NCI-H2081 (cell line): ENCODE measurements at regions not wholly inside any gene's neighbourhood (a gene's known extent, or its start where the extent isn't known, plus 50 kb on each side); places are given as distances from the start of the nearest gene placed in this dataset.

ENCODE experiments used
- DNase-seq, 2 experiments: peaks; one replicate each; lab custom pipeline; 2025; lab: John Stamatoyannopoulos, UW

DNA sequence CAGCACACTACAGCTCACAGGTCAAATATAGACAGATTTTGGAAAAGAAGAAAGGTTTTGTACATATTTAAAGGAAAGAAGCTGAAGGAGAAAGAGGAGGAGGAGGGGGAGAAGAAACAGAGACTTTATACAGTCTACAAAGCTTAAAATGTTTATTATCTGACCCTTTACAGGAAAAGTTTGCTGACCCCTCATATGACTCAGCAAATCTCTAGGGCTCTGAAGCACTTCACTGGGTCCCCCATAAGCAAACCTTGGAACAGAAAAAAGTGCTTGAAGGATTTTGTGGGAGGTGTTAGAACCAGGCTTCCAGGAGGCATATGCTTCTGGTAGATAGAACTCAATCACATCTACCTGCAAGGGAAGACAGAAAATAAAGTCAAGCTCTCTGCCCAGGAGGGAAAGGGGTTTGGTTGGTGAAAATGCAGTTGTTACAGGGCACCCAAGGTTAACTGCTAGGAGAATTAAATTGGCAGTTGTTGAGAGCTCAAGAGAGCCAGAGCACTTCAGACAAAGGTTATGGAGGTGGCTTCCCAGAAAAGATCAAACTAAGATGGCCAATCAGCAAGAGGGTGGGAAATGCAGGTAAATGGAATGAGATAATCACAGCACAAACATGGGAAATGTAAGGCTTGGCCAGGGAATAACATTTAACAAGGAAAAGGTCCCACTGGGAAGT is 207.4 kb upstream of the SGK1 start:
- DNase-seq, result no peak

DNA sequence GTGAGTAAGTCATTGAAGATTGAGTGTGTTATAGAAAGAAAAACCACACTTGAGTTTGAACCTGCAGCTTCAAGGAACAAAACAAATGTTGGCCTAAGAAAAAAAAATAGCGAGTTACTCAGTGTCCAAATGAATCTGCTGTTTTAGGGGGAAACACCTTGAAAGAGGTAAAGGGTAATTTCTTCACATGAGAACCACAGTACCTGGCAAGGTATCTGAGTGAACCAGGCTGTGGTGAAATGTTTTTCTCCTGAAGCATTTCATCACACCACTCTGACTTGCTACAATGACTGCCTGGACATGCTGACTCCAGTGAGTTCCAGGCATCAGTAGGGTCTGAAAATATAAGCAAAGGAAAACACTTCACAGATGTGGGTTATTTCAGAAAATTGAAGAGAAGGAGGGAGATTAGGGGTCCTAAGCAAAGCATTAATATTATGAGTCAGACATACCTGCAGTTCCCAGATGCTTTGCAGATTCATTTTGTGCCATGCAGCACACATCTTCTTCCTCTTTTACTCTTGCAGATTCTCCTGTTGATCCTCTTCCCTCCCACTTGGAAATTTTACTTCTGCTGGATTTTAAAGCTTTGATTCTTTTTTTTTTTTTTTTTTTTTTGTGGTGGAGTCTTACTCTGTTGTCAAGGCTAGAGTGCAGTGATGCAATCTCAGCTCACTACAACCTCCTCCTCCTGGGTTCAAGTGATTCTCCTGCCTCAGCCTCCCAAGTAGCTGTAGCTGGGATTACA is 206.2 kb upstream of the SGK1 start:
- no peak for DNase-seq

DNA sequence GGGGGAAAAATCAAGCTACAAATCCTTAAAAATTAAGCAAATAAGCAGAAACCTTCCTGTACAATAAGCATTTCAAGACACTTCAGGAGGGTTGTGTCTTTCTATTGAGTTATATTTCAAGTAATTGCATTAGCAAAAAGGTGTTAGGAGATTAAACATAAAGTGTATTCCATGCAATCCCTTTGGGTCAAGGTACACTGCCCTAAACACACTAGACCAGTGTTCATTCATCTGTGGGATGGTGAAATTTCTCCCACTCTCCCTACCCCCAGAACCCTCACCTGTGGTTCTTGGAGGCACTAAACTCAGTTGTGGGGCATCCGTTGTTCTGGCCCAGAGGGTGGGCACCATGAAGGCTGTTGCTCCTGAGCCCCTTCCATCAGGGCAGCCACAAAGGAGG is 205.1 kb upstream of the SGK1 start:
- no peak for DNase-seq

DNA sequence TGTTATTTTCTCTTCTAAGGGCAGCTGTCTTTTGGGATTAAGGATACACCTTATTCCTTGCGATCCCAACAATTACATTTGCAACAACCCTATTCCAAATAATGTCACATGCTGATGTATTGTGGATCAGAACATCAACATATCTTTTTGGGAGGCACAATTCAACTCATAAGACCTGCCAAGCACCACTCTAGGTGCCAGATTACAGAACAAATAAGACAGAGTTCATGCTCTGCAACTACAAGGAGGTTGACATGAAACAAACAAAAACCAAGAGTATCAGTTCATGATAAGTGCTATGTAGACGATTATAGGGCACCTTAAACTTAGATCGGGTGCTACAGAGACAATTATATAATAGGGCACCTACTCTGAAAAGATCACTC is 203.2 kb upstream of the SGK1 start:
- no peak for DNase-seq

DNA sequence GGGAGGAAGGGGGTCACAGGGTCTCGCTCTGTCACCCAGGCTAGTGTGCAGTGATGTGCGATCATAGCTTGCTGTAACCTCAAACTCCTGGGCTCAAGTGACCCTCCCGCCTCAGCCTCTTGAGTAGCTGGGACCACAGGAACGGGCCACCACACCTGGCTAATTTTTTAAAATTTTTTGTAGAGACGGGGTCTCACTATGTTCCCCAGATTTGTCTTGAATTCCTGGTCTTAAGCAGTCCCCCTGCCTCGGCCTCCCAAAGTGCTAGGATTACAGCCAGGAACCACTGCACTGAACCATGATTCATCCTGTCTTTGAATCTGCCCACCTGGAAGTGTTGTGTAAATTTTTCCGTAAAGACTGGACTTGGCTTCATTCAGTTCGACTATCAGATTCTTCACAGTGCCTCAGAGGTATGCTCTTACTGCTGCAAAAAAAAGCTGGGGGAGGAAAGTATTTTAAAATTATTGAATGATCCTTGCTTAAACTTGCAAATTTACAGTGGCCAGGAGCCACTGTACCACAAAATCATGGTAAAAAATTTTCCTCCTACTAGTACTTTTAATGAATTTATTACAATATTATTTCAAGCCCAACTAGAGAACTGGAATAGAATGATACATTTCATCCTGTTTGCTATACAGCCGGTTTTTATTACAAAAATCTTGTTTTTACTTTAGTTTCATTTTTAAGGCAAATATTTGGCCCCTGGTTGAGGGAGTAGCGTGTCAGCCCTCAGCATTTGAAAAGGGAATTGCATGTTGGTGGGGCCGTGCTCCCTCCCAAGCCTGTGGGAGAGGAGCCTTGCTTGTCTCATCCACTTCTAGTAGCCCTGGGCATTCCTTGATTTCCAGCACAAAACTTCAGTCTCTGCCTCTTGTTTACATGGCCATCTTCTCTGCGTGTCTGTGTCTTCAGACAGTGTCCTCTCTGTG is 202.5 kb upstream of the SGK1 start:
- DNase-seq, result no peak

DNA sequence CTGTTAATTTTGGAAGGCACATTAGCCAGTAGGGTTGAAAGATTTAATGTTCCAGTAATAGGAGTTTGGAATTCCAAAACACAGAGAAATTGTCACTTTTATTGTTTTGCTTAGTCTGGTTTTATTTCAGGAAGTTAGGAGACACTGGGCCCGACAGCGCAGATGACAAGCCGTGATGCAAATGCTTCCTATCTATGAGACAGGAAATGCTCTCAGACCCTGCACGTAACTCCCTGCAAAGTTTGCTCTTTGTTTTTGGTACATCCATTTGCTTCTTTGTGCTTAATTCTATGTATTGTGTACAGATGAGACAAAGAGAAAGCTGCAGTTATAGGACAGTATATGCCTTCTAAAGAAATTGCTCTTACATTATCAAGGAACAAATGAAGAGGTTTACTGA is 201.6 kb upstream of the SGK1 start:
- no peak for DNase-seq

DNA sequence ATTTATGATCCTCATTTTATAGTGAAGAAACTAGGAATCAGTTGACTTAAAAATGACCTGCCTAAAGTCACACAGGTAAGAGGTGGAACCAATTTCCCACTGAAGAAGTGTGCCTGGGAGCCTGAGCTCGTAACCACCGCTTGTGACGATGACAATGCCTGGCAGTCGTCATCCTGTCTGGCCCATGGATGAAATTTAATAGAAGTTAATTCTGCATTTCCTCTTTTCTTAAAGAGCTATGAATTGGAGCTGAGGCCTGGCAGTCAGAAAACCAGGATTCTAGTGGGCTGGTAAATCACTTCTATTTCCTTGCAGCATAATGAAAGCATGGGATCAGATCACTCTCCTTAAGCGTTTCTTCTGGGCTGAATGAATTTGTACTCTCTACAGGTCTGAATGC is 200.0 kb upstream of the SGK1 start:
- no peak for DNase-seq

DNA sequence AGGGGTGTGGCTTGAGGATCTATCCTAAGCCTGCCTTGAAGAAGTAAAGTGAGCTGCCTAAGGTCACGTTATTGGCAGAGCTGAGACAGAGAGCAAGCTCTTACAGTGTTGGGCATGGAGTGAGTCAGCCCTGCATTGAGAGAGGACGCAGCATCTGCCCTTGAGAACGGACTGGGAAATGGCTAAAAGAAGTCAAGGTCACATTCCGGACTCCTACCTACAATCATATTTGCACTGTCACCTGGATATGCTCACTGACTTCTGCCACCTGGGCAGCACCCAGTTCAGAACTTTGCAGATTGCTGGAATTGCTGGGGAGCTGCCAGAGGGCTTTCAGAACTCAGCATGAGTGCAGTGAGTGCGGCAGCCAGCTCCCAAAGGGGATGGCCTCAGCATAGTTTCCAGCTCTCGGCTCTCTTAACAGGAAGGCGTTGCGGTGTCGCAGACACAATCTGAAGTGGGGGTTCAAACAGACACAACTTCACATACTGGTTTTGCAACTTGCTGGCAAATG is 199.3 kb upstream of the SGK1 start:
- peak in 1 of 2 experiments; percentile 13 for DNase-seq

DNA sequence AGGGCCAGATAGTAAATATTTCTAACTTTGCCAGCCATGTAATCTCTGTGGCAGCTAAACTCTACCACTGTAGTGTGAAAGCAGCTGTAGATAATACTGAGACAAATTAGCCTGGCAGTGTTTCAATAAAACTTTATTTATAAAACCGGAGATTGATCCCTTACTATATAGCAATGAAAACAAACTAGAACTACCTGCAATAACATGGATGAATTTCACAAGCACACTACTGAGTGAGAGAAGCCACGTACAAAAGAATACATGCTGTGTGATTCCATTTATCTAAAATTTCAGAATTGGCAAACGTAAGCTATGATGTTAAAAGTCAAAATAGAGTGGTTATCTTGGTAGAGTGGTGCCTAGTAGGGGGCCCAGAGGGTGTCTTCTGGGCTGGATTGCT is 198.7 kb upstream of the SGK1 start:
- DNase-seq, result no peak

DNA sequence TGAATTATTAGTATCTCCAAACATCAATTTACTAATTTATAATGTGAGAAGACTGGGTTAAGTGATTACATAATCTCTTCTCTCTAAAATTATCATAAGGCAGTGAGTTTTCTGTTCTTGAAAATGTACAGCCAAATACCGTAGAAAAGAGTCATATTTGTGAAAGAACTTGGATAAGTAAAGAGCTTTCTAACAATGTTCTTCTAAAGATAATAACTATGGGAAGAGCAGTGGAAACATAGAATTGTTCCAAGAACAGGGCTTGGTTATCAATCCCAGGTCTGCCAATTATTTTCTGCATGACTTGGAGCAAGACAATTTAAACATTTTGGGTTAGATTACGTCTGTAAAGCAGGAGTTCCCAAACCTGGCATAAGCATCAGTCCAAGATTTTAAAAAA is 198.1 kb upstream of the SGK1 start:
- DNase-seq, result no peak

DNA sequence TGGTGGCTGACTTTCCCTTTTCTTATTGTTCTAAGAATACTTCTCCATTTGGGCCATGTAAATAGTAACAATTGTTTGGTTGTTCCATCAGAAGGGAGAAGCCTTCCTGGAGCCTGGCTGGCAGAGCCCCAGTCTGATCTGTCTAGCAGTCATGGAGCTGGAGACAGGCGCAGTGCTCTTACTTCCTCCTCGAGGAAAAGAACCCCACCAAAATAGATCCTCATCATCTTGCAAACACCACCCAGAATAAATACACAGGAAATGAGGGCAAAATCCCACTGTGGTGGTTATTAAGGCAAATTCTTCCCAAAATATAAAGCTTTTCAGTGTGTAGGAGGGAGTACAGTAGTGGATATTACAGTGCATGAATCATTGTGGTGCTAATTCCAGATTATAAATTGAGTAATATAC is 195.1 kb upstream of the SGK1 start:
- no peak for DNase-seq

DNA sequence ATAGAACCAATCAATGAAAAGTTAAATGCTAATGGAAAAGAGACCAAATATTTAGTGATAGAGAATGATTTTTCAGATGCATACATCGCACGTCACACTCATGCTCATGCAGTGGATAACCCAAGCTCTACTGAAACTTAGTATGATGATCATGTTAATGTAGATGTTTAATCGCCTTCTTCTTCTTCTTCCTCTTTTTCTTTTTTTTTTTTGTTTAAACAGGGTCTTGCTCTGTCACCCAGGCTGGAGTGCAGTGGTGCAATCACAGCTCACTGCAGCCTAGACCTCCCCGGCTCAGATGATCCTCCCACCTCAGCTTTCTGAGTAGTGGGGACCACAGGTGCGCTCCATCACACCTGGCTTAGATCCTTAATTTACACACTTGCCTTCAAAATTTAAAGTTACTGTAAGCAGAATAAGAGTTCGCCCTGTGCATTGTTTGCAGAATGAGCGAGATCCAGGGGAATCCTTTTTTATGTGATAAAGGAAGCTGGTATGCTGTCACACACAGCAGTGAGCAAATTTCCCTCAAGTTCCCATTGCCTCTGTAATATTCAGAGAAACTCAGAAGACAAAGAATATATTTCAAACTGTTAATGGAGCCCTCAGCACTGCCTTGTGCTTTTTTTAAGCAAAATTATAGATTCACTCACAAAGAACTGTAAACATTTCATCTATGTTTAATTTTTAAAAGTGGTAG is 194.2 kb upstream of the SGK1 start:
- no peak for DNase-seq

DNA sequence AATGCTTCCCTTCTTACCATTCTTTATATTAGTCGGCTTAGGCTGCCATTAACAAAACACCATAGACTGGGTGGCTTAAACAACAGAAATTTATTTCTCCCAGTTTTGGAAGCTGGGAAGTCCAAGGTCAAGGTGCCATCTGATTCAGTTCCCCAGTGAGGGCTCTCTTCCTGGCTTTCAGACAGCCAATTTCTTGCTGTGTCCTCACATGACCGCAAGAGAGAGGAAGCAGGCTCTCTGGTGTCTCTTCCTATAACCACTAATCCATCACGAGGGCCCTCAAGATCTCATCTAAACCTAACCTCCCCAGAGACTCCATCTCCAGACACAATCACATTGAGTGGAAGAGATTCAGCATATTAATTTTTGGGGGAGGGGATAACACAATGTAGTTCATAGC is 193.0 kb upstream of the SGK1 start:
- no peak for DNase-seq

DNA sequence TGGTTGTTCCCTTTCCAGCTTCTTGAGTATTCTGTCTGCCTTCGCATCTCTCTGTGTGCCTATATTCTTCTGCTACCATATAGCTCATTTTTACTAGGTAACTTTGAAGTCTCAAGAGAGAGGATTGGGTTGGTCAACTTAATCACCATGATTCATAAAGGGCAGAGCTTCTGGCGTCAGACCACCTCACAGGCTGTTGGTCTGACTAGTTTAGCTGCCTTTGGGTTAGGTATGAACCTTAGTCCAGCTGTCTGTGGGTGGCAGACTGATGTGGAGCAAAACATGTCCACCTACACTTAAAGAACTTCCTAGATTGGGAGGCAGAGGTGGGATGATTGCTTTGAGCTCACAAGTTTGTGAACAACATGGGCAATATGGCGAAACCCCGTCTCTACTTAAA is 192.2 kb upstream of the SGK1 start:
- no peak for DNase-seq

DNA sequence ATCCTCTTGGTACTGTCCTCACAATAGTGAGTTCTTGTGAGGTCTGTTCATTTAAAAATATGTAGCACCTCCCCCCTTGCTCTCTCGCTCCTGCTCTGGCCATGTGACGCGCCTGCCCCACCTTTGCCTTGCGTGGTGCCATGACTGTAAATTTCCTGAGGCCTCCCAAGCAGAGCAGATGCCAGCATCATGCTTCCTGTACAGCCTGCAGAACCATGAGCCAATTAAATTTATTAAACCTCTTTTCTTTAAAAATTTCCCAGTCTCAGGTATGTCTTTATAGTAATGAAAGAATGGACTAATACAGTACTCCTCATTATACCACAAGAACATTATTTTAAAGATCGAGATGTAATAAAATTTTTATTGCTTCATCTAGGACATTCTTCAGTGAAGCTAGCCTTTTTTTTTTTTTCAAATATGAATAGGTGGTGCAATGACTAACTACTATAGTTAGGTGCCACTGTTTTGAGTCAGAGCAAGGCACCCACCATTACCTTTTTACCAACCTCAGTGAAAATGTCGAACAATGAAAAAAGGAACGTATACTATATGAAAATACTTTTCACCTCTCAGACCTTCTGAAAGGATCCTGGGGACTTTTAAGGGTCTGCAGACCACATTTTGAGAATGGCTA is 191.1 kb upstream of the SGK1 start:
- DNase-seq, result no peak

DNA sequence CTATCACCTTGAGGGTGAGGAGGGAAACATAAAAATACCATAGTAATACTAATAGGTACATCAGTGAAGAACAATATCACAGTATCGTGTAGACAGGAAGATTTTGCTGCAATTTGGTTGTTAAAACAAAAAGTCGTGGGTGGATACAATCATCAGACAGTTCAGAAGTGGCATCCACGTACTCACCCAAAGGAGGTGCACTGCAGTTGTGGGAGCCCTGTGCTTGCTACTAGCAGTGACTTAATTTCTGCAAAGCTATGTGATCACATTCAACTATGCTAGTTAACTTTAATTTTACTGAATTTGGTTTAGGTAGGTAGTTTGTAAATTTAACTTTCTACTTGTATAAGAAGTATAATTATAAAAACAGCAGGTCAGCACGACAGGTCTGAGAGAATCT is 188.2 kb upstream of the SGK1 start:
- DNase-seq, result no peak

DNA sequence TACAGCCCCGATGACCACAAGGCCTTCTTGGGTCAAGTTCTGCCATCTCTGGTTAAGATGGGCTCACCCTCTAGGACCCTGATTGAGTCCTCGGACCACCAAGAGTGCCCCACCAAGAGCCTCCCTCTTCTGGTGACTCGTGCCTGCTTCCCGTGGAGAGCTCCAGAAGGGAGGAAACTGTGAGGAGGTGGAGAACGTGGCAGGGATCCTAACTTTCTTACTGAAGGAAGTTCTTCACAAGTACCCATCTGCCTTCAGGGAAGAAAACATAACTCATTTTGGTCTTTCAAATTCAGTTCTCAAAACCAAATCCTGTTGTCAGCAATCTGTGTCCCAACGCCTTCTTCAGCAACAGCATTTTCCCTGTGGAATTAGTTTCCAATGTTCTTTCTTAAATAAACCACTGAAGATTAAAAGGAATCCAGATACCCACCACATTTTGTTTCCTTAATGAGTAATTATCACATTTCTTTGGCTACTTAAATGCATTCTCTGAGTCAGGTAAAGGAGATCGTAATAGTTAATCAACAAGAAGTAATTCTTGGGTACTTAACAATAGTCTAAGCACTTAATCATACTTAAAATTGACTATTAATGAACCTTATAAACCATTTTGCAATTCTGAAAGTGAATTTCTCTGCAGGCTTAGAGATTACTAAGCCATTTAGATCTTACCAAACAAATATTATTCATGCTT is 185.8 kb upstream of the SGK1 start:
- no peak for DNase-seq

DNA sequence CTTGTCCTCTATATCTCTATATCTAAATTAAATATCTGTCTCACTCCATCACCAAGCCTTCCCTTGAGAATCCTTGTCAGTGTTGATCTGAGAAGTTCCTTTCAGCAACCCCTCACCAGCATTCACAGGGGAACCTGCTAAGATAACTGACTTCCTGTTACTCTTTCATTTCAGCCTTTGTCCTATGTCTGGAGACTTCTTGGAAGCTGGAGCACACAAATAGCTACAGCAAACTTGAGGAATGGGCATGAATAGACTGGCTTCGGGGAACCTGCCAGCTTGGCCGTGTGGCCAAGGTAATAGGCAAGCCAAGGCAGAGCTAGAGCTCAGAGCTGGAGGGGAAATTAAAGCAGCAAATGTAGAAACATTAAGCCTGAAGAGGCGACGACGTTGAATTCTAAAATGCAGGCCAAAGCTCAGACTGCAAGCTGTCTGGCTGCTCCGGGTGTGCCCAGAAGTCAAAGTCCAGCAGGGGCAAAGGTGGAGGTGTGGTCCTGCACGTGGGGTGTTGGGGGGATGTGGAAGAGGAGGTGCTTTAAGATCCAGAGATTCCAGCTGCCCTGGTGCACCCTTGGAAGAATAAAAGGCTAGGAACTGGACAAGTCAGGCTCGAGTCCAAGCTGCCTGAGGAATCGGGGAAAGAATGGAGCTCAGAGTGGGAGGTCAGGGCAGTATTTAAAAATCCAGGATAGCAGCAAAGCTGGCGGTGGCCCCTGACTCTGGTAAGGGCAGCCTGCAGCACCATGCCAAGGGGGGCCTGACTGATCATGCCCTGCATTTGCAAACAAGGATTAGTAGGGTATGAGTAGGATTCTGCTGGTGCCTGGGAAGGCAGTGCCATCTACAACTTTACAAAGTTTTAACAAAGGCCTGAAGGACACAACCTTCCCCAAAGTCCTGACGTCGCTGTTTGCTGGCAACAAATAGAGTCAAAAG is 185.0 kb upstream of the SGK1 start:
- no peak for DNase-seq

DNA sequence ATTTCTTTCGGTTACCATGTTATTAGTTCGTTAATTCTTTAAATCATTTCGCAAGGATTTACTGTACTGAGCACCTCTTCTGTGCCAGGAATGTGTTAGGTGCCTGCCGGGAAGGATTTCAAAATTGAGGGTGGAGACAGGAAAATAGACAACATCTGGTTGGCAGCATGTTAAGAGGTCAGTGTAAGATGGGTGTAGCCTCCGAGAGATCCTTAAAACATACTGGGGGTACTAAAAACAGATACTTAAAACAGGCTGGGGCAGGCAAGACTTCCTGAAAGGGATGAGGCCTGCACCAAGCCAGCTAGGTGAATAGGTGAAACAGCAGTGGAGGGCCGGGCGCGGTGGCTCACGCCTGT is 178.0 kb upstream of the SGK1 start:
- DNase-seq, result no peak
